Activated CD4-positive, CD25-positive, alpha-beta regulatory T cell (primary cell): ENCODE measurements at regions not wholly inside any gene's neighbourhood (a gene's known extent, or its start where the extent isn't known, plus 50 kb on each side); places are given as distances from the start of the nearest gene placed in this dataset.

Experiments
- DNase-seq, 4 experiments: peaks; one replicate each; lab custom pipeline; 2025; lab: John Stamatoyannopoulos, UW

- DNase-seq: no peak
Observed at GRCh38 chr16:72404299-72404698, 232.3 kb upstream of the PMFBP1 start.

GRCh38 chr16:72401084-72401361, 229.1 kb upstream of the PMFBP1 start:
- no peak for DNase-seq

- no peak for DNase-seq
Observed at GRCh38 chr16:72400257-72401083, 228.5 kb upstream of the PMFBP1 start.

GRCh38 chr16:72399811-72400210, 227.9 kb upstream of the PMFBP1 start:
- no peak for DNase-seq

GRCh38 chr16:72397876-72398275, 225.9 kb upstream of the PMFBP1 start:
- no peak for DNase-seq

- DNase-seq: no peak
Observed at GRCh38 chr16:72394526-72394925, 222.6 kb upstream of the PMFBP1 start.

GRCh38 chr16:72389791-72390190, 217.8 kb upstream of the PMFBP1 start:
- no peak for DNase-seq

GRCh38 chr16:72388007-72388406, 216.1 kb upstream of the PMFBP1 start:
- no peak for DNase-seq

- no peak for DNase-seq
Observed at GRCh38 chr16:72384651-72385050, 212.7 kb upstream of the PMFBP1 start.

- no peak for DNase-seq
Observed at GRCh38 chr16:72380283-72380682, 208.3 kb upstream of the PMFBP1 start.

- DNase-seq: no peak
Observed at GRCh38 chr16:72373201-72373600, 201.2 kb upstream of the PMFBP1 start.

- DNase-seq: no peak
Observed at GRCh38 chr16:72372087-72373045, 200.4 kb upstream of the PMFBP1 start.

GRCh38 chr16:72371307-72372086, 199.5 kb upstream of the PMFBP1 start:
- DNase-seq: no peak

- DNase-seq: no peak
Observed at GRCh38 chr16:72369274-72369673, 197.3 kb upstream of the PMFBP1 start.

- no peak for DNase-seq
Observed at GRCh38 chr16:72367851-72368250, 195.9 kb upstream of the PMFBP1 start.

GRCh38 chr16:72362973-72363372, 191.0 kb upstream of the PMFBP1 start:
- no peak for DNase-seq

GRCh38 chr16:72362476-72362875, 190.5 kb upstream of the PMFBP1 start:
- DNase-seq: no peak

GRCh38 chr16:72357910-72358309, 186.0 kb upstream of the PMFBP1 start:
- DNase-seq: no peak

GRCh38 chr16:72355561-72355960, 183.6 kb upstream of the PMFBP1 start:
- no peak for DNase-seq

GRCh38 chr16:72349719-72350118, 177.8 kb upstream of the PMFBP1 start:
- no peak for DNase-seq

- DNase-seq: no peak
Observed at GRCh38 chr16:72332926-72333325, 161.0 kb upstream of the PMFBP1 start.

GRCh38 chr16:72324578-72324977, 152.6 kb upstream of the PMFBP1 start:
- DNase-seq: no peak
